Cardiac muscle cell (in vitro differentiated cells and primary cell): ENCODE measurements at regions not wholly inside any gene's neighbourhood (a gene's known extent, or its start where the extent isn't known, plus 50 kb on each side); places are given as distances from the start of the nearest gene placed in this dataset.

Experiments
- DNase-seq, 2 donors: peaks; one replicate each; pipeline versions ENCODE4 v3.0.0 to v3.0.0-alpha.2; 2010 to 2017; ENCODE audit warnings: low read depth in 1 of 2, low spot score in 1 of 2
- H3K27ac ChIP-seq: fragments of 200-600 bp; sonication (generic); 2 replicates; pipeline ENCODE4 v1.5.1; 2016
- H3K27me3 ChIP-seq: fragments of 200-600 bp; sonication (generic); 2 replicates; pipeline ENCODE4 v1.6.0; 2016; ENCODE audit warnings: control low read depth
- H3K36me3 ChIP-seq: fragments of 200-600 bp; sonication (generic); 2 replicates; pipeline ENCODE4 v1.5.1; 2016; ENCODE audit warnings: control low read depth
- H3K4me1 ChIP-seq: fragments of 200-600 bp; sonication (generic); 2 replicates; pipeline ENCODE4 v1.8.1; 2017; ENCODE audit warnings: low read depth, mild to moderate bottlenecking, mixed run types
- H3K4me3 ChIP-seq: fragments of 200-600 bp; sonication (generic); 2 replicates; pipeline ENCODE4 v1.5.1; 2016; ENCODE audit warnings: mild to moderate bottlenecking
- H3K9me3 ChIP-seq: fragments of 200-600 bp; sonication (generic); 2 replicates; pipeline ENCODE4 v1.5.1; 2017; ENCODE audit warnings: low read depth, mild to moderate bottlenecking, control low read depth
- TF ChIP-seq, protein P1 (sequence below): IDR thresholded peaks from 2 replicates; pipeline ENCODE4 v1.5.1; 2012; ENCODE audit warnings: low read depth, mild to moderate bottlenecking, low read length

- Histone ChIP-seq H3K4me1 (no peaks in the 10 kb centered on the region), H3K36me3 (no peaks in the 10 kb centered on the region), H3K27ac (no peak overlapping the region), H3K9me3 (no peaks in the 10 kb centered on the region), H3K4me3 (no peak overlapping the region), H3K27me3 (no peaks in the 10 kb centered on the region)
- no peak for DNase-seq
- TF ChIP-seq, protein P1, sequence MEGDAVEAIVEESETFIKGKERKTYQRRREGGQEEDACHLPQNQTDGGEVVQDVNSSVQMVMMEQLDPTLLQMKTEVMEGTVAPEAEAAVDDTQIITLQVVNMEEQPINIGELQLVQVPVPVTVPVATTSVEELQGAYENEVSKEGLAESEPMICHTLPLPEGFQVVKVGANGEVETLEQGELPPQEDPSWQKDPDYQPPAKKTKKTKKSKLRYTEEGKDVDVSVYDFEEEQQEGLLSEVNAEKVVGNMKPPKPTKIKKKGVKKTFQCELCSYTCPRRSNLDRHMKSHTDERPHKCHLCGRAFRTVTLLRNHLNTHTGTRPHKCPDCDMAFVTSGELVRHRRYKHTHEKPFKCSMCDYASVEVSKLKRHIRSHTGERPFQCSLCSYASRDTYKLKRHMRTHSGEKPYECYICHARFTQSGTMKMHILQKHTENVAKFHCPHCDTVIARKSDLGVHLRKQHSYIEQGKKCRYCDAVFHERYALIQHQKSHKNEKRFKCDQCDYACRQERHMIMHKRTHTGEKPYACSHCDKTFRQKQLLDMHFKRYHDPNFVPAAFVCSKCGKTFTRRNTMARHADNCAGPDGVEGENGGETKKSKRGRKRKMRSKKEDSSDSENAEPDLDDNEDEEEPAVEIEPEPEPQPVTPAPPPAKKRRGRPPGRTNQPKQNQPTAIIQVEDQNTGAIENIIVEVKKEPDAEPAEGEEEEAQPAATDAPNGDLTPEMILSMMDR: no peak
Observed at GRCh38 chr16:86410081-86410480, 100.2 kb upstream of the FOXF1 start.

GRCh38 chr16:86410529-86410928 is 99.8 kb upstream of the FOXF1 start:
- Histone ChIP-seq H3K4me1 (no peaks in the 10 kb centered on the region), H3K4me3 (no peak overlapping the region), H3K27ac (no peak overlapping the region), H3K27me3 (no peaks in the 10 kb centered on the region), H3K36me3 (no peaks in the 10 kb centered on the region), H3K9me3 (no peaks in the 10 kb centered on the region)
- TF ChIP-seq, protein P1: no peak
- no peak for DNase-seq

DNA sequence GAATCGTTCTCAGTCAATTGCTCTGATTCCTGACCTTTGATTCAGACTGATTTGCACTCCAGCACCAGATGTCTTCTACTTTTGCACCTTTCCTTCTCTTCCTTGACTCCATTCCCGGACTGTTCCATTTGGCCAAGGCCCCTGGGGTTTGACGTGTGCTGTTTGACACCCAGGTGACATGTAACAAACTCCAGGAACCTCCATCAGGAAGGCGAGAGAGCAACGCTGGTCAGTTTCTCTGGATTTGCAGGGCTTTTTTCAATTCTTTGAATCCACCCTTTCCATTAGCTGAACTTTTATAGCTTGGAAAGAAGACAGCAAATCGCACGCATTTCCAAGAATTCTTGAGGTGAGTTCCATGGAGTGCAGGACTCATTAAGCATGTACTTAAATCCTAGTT is 98.4 kb upstream of the FOXF1 start:
- TF ChIP-seq, protein P1: no peak
- Histone ChIP-seq H3K4me1 (no peaks in the 10 kb centered on the region), H3K9me3 (no peaks in the 10 kb centered on the region), H3K36me3 (no peaks in the 10 kb centered on the region), H3K27me3 (no peaks in the 10 kb centered on the region), H3K27ac (no peak overlapping the region), H3K4me3 (no peak overlapping the region)
- DNase-seq: no peak

GRCh38 chr16:86414991-86415740 is 95.2 kb upstream of the FOXF1 start:
- no peaks in the 10 kb centered on the region for H3K4me1 ChIP-seq
- no peak overlapping the region for H3K27ac ChIP-seq
- no peaks in the 10 kb centered on the region for H3K36me3 ChIP-seq
- no peaks in the 10 kb centered on the region for H3K27me3 ChIP-seq
- no peak overlapping the region for H3K4me3 ChIP-seq
- H3K9me3 ChIP-seq: no peaks in the 10 kb centered on the region
- TF ChIP-seq, protein P1: no peak
- no peak for DNase-seq

DNA sequence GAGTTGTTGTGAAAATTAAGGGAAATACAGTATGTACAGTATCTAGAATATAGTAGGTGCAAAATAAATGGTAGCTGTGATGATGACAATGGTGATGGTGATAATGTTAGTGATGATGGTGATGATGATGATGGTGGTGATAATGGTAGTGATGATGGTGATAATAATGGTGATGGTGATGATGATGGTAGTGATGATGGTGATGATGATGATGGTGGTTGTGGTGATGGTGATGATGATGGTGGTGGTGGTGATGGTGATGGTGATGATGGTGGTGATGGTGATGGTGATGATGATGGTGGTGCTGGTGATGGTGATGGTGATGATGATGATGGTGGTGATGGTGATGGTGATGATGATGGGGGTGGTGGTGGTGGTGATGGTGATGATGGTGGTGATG is 91.3 kb upstream of the FOXF1 start:
- H3K9me3 ChIP-seq: no peaks in the 10 kb centered on the region

More for the DNA sequence above, 91.3 kb upstream of the FOXF1 start:
- no peaks in the 10 kb centered on the region for H3K4me1 ChIP-seq
- H3K4me3 ChIP-seq: no peak overlapping the region
- no peaks in the 10 kb centered on the region for H3K27me3 ChIP-seq
- H3K27ac ChIP-seq: no peak overlapping the region
- DNase-seq: no peak
- TF ChIP-seq, protein P1: no peak
- H3K36me3 ChIP-seq: no peaks in the 10 kb centered on the region
